ENCODE measurements at regions not wholly inside any gene's neighbourhood (a gene's known extent, or its start where the extent isn't known, plus 50 kb on each side); places are given as distances from the start of the nearest gene placed in this dataset.

GRCh38 chr9:124137944-124138335 is 119.8 kb upstream of the NEK6 start:
- intact Hi-C loops (cut with micrococcal nuclease; ENCODE audit: unreplicated experiment), result no loop called here
- ATAC-seq (no peak), DNase-seq (ENCODE audit: low read depth, low spot score) (no peak)
- Histone ChIP-seq H3K36me3 (ENCODE audit: control insufficient read depth, insufficient read depth, low read length) (no peaks in the 10 kb centered on the region), H3K9me3 (ENCODE audit: control insufficient read depth, insufficient read depth, low read depth, low read length) (no peaks in the 10 kb centered on the region), H3K4me3 (ENCODE audit: low read depth in 2 of 2, low read length in 2 of 2) (no peak overlapping the region), H3K27me3 (ENCODE audit: control insufficient read depth, insufficient read depth, low read length) (no peaks in the 10 kb centered on the region), H3K27ac (ENCODE audit: low read length) (no peak overlapping the region), H3K4me1 (ENCODE audit: control insufficient read depth, insufficient read depth, low read length) (peaks cover 3% of the 10 kb centered on the region; the same call in 1 of the 2 replicates)
- TF ChIP-seq SIN3A (IDR thresholded peaks at IDR 0.05; ENCODE audit: borderline replicate concordance, insufficient read depth, low read depth, low read length) (no peak), POLR2AphosphoS5 (IDR thresholded peaks at IDR 0.05; ENCODE audit: low read depth, low read length) (no peak), TCF7L2 (IDR thresholded peaks at IDR 0.05; ENCODE audit: low read depth, low read length) (no peak), CTCF (IDR thresholded peaks at IDR 0.05) (no peak), REST (IDR thresholded peaks at IDR 0.05; ENCODE audit: insufficient read depth in 1 of 2, low read depth in 2 of 2, low read length in 1 of 2) (no peak)
- no TSS peak for BruUV-seq (replicated peaks)
- POLR2A ChIA-PET, result no interaction called here
- in situ Hi-C loops (cut with HindIII; ENCODE audit: low pct_unique_long_range_greater_than_20kb, low sequenced_read_pairs), result no loop called here
- CTCF ChIA-PET, result no interaction called here

- BruUV-seq (replicated peaks), result no TSS peak
- DNase-seq (ENCODE audit: low read depth, low spot score), result no peak
- H3K9me3 ChIP-seq (ENCODE audit: control insufficient read depth, insufficient read depth, low read depth, low read length), result no peaks in the 10 kb centered on the region
- no peaks in the 10 kb centered on the region for H3K36me3 ChIP-seq (ENCODE audit: control insufficient read depth, insufficient read depth, low read length)
- H3K27ac ChIP-seq (ENCODE audit: low read length), result no peak overlapping the region
- ChIA-PET POLR2A (no interaction called here), CTCF (no interaction called here)
- H3K27me3 ChIP-seq (ENCODE audit: control insufficient read depth, insufficient read depth, low read length), result no peaks in the 10 kb centered on the region
- no peak for ATAC-seq
- intact Hi-C loops (cut with micrococcal nuclease; ENCODE audit: unreplicated experiment) (no loop called here), in situ Hi-C loops (cut with HindIII; ENCODE audit: low pct_unique_long_range_greater_than_20kb, low sequenced_read_pairs) (no loop called here)
- no peaks in the 10 kb centered on the region for H3K4me1 ChIP-seq (ENCODE audit: control insufficient read depth, insufficient read depth, low read length)
- H3K4me3 ChIP-seq (ENCODE audit: low read depth in 2 of 2, low read length in 2 of 2), result no peak overlapping the region
- TF ChIP-seq REST (IDR thresholded peaks at IDR 0.05; ENCODE audit: insufficient read depth in 1 of 2, low read depth in 2 of 2, low read length in 1 of 2) (no peak), TCF7L2 (IDR thresholded peaks at IDR 0.05; ENCODE audit: low read depth, low read length) (no peak), POLR2AphosphoS5 (IDR thresholded peaks at IDR 0.05; ENCODE audit: low read depth, low read length) (no peak), SIN3A (IDR thresholded peaks at IDR 0.05; ENCODE audit: borderline replicate concordance, insufficient read depth, low read depth, low read length) (no peak), CTCF (IDR thresholded peaks at IDR 0.05) (no peak)
Observed at GRCh38 chr9:124139001-124139400, 118.7 kb upstream of the NEK6 start.
